Uterus (tissue), 2 donors: ENCODE measurements at regions not wholly inside any gene's neighbourhood (a gene's known extent, or its start where the extent isn't known, plus 50 kb on each side); places are given as distances from the start of the nearest gene placed in this dataset.

Experiments used
- CTCF ChIP-seq, 4 experiments: fragments of 200-600 bp in 2 of 4; fragments of 450-650 bp in 2 of 4; sonication (generic) in 2 of 4; IDR thresholded peaks; one replicate each; pipeline ENCODE4 v1.5.1; 2016 to 2019; ENCODE audit warnings: antibody characterized with exemption in 4 of 4, mild to moderate bottlenecking in 2 of 4, moderate library complexity in 1 of 4
- POLR2A ChIP-seq, 2 donors: fragments of 450-650 bp; IDR thresholded peaks; one replicate each; pipeline ENCODE4 v1.6.1; 2016; ENCODE audit warnings: antibody characterized with exemption in 2 of 2, mild to moderate bottlenecking in 1 of 2, moderate library complexity in 1 of 2

- no peak for TF ChIP-seq POLR2A (IDR thresholded peaks at IDR 0.05)
- no peak for TF ChIP-seq CTCF (IDR thresholded peaks at IDR 0.05)
Observed at GRCh38 chr10:118916777-118917176, 112.7 kb upstream of the NANOS1 start.
